ENCODE measurements at regions not wholly inside any gene's neighbourhood (a gene's known extent, or its start where the extent isn't known, plus 50 kb on each side); places are given as distances from the start of the nearest gene placed in this dataset.

- TF ChIP-seq EZH2 (IDR thresholded peaks at IDR 0.05; ENCODE audit: borderline replicate concordance, low read depth, low read length, severe bottlenecking) (no peak), POLR2A (IDR thresholded peaks at IDR 0.05; ENCODE audit: low read depth, low read length) (no peak), POLR2AphosphoS5 (IDR thresholded peaks at IDR 0.05; ENCODE audit: insufficient read depth, low read depth, low read length) (no peak), JUN (IDR thresholded peaks at IDR 0.05; ENCODE audit: borderline replicate concordance, insufficient read depth, insufficient read length, low read depth) (no peak), FOS (IDR thresholded peaks at IDR 0.05; ENCODE audit: borderline replicate concordance, insufficient read depth, low read length) (no peak)
- TF ChIP-seq, protein P1, sequence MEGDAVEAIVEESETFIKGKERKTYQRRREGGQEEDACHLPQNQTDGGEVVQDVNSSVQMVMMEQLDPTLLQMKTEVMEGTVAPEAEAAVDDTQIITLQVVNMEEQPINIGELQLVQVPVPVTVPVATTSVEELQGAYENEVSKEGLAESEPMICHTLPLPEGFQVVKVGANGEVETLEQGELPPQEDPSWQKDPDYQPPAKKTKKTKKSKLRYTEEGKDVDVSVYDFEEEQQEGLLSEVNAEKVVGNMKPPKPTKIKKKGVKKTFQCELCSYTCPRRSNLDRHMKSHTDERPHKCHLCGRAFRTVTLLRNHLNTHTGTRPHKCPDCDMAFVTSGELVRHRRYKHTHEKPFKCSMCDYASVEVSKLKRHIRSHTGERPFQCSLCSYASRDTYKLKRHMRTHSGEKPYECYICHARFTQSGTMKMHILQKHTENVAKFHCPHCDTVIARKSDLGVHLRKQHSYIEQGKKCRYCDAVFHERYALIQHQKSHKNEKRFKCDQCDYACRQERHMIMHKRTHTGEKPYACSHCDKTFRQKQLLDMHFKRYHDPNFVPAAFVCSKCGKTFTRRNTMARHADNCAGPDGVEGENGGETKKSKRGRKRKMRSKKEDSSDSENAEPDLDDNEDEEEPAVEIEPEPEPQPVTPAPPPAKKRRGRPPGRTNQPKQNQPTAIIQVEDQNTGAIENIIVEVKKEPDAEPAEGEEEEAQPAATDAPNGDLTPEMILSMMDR (IDR thresholded peaks at IDR 0.05; ENCODE audit: extremely low read depth in 1 of 2, insufficient read depth in 1 of 2, low read depth in 1 of 2, low read length in 2 of 2) = no peak
- TF ChIP-seq, protein P2, sequence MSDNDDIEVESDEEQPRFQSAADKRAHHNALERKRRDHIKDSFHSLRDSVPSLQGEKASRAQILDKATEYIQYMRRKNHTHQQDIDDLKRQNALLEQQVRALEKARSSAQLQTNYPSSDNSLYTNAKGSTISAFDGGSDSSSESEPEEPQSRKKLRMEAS (IDR thresholded peaks at IDR 0.05; ENCODE audit: insufficient read depth, insufficient read length) = no peak
Observed at GRCh38 chr20:51253280-51253679, 230.4 kb upstream of the KCNG1 start.
